Peyer's patch (tissue), 4 donors: ENCODE measurements at regions not wholly inside any gene's neighbourhood (a gene's known extent, or its start where the extent isn't known, plus 50 kb on each side); places are given as distances from the start of the nearest gene placed in this dataset.

ENCODE experiments used
- CTCF ChIP-seq, 6 experiments: fragments of 450-650 bp in 4 of 6; fragments of 200-600 bp in 2 of 6; sonication (generic) in 1 of 6; IDR thresholded peaks; one replicate each; pipeline ENCODE4 v1.5.1; 2017 to 2019; ENCODE audit warnings: antibody characterized with exemption in 6 of 6, mild to moderate bottlenecking in 3 of 6, moderate library complexity in 1 of 6
- POLR2A ChIP-seq, 2 donors: fragments of 450-650 bp; IDR thresholded peaks; one replicate each; pipeline ENCODE4 v1.5.1; 2017; ENCODE audit warnings: antibody characterized with exemption in 2 of 2, mild to moderate bottlenecking in 2 of 2, moderate library complexity in 2 of 2

GRCh38 chr13:50706505-50706904, 137.0 kb downstream of the DLEU7 start:
- TF ChIP-seq POLR2A (IDR thresholded peaks at IDR 0.05) (no peak), CTCF (IDR thresholded peaks at IDR 0.05) (no peak)
